ENCODE measurements at regions not wholly inside any gene's neighbourhood (a gene's known extent, or its start where the extent isn't known, plus 50 kb on each side); places are given as distances from the start of the nearest gene placed in this dataset.

DNA sequence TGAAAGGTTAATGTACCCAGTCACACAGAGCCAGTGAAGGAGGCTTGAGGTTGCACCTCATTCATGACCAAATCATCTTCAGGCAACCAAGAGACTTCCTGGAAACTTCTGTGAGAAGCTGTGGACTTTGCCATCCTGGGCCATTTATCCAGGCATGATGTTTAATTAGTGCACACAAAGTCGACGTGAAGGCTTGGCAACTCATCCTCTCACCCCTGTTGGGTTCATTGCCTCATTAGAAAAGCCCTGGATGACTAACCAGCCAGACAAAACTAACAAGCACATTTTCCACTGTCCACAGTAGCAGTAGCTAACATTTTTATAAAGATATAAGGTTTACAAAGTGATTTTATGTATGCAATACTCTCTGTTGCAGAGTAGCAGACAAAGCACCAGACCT lies 65.7 kb upstream of the ZNF462 start:
- no peaks in the 10 kb centered on the region for H3K4me1 ChIP-seq (replicated peaks)
- no peak overlapping the region for H3K4me3 ChIP-seq
- no peak for DNase-seq (ENCODE audit: low spot score)
- TF ChIP-seq POLR2A (IDR thresholded peaks at IDR 0.05) (no peak), POLR2AphosphoS5 (IDR thresholded peaks at IDR 0.05) (no peak)
- TF ChIP-seq, protein P1, sequence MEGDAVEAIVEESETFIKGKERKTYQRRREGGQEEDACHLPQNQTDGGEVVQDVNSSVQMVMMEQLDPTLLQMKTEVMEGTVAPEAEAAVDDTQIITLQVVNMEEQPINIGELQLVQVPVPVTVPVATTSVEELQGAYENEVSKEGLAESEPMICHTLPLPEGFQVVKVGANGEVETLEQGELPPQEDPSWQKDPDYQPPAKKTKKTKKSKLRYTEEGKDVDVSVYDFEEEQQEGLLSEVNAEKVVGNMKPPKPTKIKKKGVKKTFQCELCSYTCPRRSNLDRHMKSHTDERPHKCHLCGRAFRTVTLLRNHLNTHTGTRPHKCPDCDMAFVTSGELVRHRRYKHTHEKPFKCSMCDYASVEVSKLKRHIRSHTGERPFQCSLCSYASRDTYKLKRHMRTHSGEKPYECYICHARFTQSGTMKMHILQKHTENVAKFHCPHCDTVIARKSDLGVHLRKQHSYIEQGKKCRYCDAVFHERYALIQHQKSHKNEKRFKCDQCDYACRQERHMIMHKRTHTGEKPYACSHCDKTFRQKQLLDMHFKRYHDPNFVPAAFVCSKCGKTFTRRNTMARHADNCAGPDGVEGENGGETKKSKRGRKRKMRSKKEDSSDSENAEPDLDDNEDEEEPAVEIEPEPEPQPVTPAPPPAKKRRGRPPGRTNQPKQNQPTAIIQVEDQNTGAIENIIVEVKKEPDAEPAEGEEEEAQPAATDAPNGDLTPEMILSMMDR (IDR thresholded peaks at IDR 0.05): no peak
- no peak overlapping the region for H3K27ac ChIP-seq
- intact Hi-C loops (cut with DNase I): no loop called here
- H3K27me3 ChIP-seq (replicated peaks; ENCODE audit: insufficient read depth): no peaks in the 10 kb centered on the region
- 75% methylated on average over 2 of the region's 2 CpGs for WGBS
- H3K36me3 ChIP-seq: no peaks in the 10 kb centered on the region
- no peaks in the 10 kb centered on the region for H3K9me3 ChIP-seq

DNA sequence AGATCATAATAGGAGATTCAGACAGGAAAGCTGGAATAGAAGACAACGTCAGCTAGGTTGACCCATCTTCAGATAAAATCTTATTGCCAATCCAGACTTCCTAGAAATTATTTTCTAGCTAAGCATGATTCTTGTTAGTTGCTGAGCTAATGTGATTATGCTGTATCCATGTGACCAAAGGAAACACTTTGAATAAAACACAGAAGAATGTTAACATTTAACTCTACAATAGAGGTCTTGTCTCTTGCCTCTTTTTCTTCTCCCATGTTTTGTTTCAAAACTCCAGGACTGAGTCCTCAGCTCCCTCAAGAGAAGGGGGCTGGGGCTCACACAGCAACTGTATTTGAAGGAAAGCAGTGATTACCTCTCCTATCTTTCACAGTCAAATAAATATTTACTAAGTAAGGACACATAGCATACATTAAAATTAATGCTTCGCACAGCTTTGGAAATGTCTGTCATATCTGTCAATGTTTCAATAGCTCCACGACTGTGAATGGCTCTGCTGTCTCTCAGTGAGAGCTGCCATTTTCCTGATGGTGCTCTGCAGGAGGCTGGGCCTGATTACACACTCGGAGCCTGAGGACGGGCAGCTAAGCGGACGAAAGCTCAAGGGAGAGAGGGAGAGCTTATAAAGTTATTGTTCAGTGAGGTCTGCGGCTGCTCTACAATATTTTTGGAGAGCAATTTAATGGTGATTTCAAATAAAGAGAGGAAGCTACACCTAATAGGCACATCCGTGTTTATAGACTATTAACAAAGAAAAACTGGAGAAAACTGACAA lies 64.8 kb upstream of the ZNF462 start:
- TF ChIP-seq, protein P1 (IDR thresholded peaks at IDR 0.05): no peak
- TF ChIP-seq POLR2A (IDR thresholded peaks at IDR 0.05) (no peak), POLR2AphosphoS5 (IDR thresholded peaks at IDR 0.05) (no peak)
- H3K27ac ChIP-seq: no peak overlapping the region
- no peak for DNase-seq (ENCODE audit: low spot score)
- no peaks in the 10 kb centered on the region for H3K27me3 ChIP-seq (replicated peaks; ENCODE audit: insufficient read depth)
- H3K4me3 ChIP-seq: no peak overlapping the region
- no peaks in the 10 kb centered on the region for H3K36me3 ChIP-seq
- intact Hi-C loops (cut with DNase I): no loop called here
- 56% methylated on average over 9 of the region's 9 CpGs for WGBS
- no peaks in the 10 kb centered on the region for H3K4me1 ChIP-seq (replicated peaks)
- H3K9me3 ChIP-seq: no peaks in the 10 kb centered on the region

DNA sequence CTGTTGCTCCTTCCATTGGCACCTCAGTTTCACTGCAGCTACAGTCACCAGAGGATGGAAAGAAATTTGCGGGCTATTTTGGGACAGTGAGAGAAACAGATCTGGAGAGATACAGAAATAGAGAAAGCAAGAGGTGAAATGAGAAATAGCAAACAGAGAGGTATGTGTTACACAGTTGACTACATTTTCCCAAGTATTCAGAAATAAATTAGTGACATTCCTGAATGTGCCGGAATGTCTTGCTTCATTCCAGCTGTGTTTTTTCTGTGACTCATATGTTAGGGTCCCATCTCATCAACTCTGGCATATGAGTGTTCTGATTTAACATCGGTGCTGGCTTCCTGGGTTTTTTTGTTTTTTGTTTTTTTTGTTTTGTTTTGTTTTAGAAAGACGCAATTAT lies 63.8 kb upstream of the ZNF462 start:
- intact Hi-C loops (cut with DNase I): no loop called here
- H3K27me3 ChIP-seq (replicated peaks; ENCODE audit: insufficient read depth): no peaks in the 10 kb centered on the region
- no peaks in the 10 kb centered on the region for H3K9me3 ChIP-seq
- WGBS: 67% methylated on average over 4 of the region's 4 CpGs
- H3K4me1 ChIP-seq (replicated peaks): no peaks in the 10 kb centered on the region
- H3K4me3 ChIP-seq: no peak overlapping the region
- TF ChIP-seq POLR2A (IDR thresholded peaks at IDR 0.05) (no peak), POLR2AphosphoS5 (IDR thresholded peaks at IDR 0.05) (no peak)
- TF ChIP-seq, protein P1 (IDR thresholded peaks at IDR 0.05): no peak
- H3K27ac ChIP-seq: no peak overlapping the region
- no peak for DNase-seq (ENCODE audit: low spot score)
- no peaks in the 10 kb centered on the region for H3K36me3 ChIP-seq

DNA sequence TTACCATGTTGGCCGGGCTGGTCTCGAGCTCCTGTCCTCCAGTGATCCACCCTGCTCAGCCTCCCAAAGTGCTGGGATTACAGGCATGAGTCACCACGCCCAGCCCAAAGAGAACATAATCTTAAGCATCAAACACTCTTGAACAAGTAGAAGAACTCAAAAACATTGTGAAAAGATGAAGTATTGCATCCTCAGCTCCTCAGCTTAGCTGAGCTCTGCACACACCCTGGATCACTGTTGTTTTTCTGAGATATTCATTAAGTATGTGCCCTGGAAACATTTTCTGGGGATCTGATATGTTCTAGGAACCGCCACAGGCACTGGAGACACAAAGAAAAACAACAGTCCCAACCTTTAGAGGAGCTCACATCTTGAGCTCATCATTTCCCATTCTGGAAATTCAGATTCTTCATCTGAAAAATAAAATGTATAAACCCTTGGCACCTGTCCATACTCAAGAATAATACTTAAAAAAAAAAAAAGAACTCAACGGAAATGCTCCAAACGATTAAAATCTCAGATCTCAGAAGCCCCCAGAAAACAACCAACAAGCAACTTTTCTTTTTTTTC lies 62.2 kb upstream of the ZNF462 start:
- Histone ChIP-seq H3K36me3 (no peaks in the 10 kb centered on the region), H3K27me3 (replicated peaks; ENCODE audit: insufficient read depth) (no peaks in the 10 kb centered on the region), H3K9me3 (no peaks in the 10 kb centered on the region), H3K27ac (no peak overlapping the region), H3K4me3 (no peak overlapping the region), H3K4me1 (replicated peaks) (no peaks in the 10 kb centered on the region)
- WGBS: 90% methylated on average over 6 of the region's 6 CpGs
- TF ChIP-seq POLR2A (IDR thresholded peaks at IDR 0.05) (no peak), POLR2AphosphoS5 (IDR thresholded peaks at IDR 0.05) (no peak)
- TF ChIP-seq, protein P1 (IDR thresholded peaks at IDR 0.05): no peak
- no peak for DNase-seq (ENCODE audit: low spot score)
- intact Hi-C loops (cut with DNase I): no loop called here

DNA sequence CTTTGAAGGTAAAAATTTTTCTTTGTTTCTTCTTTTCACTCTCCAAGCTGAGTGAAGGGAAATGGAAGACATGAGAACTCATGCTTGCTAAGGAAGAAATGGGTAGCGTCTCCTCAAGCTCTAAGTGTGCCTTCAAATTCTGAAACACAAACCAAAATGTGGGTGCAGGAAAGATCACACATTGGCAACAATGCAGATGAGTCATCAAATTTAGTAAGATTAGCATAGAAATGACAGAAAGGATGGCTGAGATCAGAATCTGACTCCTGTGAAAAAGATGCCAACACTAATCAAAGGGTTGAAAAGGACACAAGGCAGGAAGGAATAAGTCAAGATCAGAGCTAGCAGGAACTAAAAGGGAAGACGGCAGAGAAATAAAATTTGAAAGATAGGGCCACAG lies 61.1 kb upstream of the ZNF462 start:
- DNase-seq (ENCODE audit: low spot score): no peak
- Histone ChIP-seq H3K27ac (no peak overlapping the region), H3K4me1 (replicated peaks) (no peaks in the 10 kb centered on the region), H3K4me3 (no peak overlapping the region), H3K36me3 (no peaks in the 10 kb centered on the region), H3K9me3 (no peaks in the 10 kb centered on the region), H3K27me3 (replicated peaks; ENCODE audit: insufficient read depth) (no peaks in the 10 kb centered on the region)
- TF ChIP-seq POLR2A (IDR thresholded peaks at IDR 0.05) (no peak), POLR2AphosphoS5 (IDR thresholded peaks at IDR 0.05) (no peak)
- TF ChIP-seq, protein P1 (IDR thresholded peaks at IDR 0.05): no peak
- intact Hi-C loops (cut with DNase I): no loop called here
- 88% methylated on average over 2 of the region's 2 CpGs for WGBS
